NCI-H82 treated with DMSO at 0.1 percent for 48 hours (cell line): ENCODE measurements at regions not wholly inside any gene's neighbourhood (a gene's known extent, or its start where the extent isn't known, plus 50 kb on each side); places are given as distances from the start of the nearest gene placed in this dataset.

ENCODE experiments used
- DNase-seq: peaks from one replicate; lab custom pipeline; 2025; ENCODE audit not compliant: unreplicated experiment; lab: John Stamatoyannopoulos, UW

DNA sequence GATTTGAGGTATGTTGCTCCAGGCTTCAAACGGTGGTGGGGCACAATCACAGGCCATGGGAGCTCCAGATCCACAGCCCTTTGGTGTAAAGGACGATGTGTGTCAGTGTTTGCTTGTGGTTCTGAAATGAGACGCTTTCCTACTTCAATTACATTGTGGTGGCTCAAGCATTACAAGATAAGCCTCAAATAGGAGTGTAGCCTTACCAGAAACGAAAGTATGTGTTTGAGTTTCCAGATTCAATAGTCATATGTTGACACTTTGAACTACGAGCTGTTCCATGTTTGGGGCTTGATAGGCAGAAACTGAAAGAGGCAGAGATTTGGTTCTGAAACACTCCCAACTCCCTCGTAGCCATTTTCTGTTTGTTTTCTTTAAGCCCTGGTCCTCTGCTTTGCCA, 187.1 kb downstream of the MYLK4 start:
- DNase-seq: no peak

DNA sequence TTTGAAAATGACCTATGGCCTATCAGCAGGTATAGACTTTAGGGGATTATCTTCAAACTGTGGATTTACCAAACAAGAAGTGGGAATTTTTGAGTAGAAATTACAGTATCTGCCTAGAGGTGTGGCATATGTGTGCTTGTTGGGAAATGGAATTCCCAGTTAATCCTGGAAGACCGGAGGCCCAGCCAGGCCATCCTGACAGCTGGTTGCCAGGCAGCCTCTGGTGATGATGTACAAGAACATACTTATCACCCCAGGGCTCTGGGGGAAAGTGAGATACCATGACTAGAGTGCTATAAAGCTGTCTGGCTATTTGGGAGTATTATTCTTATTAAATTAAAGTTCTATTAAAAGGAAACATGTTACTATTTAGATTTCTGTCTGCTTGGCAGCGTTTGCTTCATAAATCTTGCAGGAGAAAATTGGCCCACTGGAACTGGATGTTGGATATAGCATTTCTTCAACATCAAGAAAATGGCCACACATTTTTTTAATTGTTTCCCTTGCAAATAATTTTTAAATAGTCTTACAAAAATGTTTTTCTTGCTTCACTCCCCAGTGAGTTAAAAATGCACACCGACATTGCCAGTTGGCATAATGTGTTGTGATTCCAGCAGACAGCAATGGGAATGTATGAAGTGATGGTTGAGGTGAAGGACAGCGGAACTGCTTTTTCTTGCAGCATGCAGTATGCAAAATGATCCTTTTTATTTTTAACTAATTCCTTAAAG, 187.8 kb downstream of the MYLK4 start:
- no peak for DNase-seq

DNA sequence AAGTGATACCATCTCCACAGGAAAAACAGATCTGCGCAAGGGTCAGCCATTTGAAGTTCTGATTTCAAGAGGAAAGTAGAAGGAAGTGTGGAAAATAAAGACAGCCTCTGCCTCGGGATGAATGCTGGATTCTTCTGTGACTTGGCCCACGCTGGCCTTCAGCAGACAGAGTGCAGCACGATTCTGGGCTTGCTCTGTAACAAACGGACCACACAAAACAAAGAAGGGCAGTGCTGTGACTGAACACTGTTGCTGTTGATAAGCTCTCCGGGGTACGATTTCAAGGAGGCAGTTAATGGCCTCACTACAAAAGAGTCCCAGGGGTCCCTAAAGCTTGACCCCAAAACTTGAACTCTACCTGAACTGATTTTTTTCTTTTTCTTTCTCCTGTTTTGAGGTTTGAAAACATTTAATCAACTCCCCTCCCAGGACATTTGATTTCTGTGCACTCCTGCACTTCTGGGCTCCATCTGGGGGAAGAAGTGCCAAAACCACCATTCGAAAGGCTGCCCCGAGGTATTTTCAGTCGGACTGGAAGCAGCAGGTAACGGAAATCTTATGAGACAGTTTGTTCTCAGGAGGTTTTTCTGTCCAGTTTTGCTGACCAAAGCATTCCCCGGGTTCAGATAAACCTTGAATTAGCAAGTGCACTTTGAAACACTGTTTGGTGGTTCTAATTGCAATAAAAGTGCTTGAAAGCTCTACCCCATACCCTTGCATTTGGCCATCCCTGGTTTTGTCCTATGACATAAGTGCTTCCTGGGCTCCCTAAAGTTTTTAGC, 189.6 kb downstream of the MYLK4 start:
- DNase-seq: no peak

DNA sequence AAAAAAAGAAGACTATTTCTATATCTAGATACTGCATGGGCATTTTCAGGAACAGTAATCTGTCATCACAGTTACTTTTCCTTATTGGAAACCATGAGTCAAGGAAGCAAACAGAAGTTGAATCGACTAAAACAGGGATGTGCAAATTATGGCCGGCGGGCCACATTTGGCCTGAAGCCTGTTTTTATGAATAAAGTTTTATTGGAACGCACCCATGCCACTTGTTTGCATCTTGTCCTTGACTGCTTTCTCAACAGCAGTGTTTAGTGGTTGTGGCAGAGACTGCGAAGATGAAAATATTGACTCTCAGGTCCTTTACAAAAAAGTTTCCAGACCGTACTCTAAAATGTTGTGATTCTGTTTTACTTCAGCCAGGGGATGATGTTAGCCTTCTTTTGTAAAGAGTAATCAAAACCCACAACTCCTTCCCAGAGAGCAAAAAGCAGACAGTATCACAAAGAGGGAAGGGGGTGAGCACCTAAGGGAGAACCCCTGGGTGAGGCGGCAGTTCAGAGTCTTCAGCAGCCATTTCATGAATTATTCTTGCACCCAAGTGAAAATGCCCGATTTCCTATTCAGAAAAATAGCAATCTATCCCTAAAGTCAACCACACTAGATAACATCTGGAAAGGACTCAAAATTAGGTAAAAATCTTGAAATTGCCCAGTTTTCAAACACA, 190.4 kb downstream of the MYLK4 start:
- DNase-seq: no peak

DNA sequence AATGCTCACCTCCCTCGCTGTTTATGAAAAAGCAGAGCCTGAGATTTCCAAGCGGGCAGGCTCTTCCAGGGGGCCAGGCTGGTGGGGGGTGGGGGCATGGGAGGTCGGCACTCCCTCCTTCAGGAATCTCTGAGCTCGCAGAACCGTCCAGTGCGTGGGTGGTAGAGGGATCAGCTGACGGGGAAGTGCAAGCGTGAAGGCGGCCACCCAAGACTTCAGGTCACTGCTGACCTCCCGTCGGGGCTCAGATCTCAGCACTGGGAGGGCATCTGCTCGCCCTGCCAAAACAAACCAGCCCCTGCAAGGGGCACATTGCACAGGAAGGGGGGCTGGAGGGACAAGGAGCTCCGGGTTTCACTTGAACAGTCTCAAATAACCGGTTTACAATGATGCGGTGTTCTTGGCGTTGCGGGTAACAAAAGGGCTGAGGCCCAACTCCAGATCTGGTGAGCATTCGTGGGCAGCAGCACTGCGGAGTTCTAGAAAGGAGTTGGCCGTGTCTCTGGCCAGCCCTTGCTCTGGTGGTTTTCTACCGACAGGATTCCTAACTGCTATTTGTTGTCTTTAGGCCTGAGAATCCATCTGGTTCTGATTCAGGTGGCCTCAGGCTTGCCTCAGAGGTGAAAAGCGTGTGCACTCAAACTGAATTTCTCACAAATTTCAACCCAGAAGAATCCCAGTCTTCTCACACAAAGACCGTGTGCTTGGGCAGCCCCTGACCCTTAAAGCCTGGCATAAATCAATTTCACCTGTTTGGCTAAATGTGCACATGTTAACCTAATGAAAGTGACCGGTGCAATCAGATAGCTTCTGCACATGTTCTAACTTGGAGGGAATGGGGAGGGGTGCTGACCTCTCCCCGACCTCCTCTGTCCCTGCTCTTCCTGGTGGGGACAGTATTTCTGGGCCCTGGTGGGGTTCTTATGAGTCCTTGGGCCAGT, 191.6 kb downstream of the MYLK4 start:
- no peak for DNase-seq

DNA sequence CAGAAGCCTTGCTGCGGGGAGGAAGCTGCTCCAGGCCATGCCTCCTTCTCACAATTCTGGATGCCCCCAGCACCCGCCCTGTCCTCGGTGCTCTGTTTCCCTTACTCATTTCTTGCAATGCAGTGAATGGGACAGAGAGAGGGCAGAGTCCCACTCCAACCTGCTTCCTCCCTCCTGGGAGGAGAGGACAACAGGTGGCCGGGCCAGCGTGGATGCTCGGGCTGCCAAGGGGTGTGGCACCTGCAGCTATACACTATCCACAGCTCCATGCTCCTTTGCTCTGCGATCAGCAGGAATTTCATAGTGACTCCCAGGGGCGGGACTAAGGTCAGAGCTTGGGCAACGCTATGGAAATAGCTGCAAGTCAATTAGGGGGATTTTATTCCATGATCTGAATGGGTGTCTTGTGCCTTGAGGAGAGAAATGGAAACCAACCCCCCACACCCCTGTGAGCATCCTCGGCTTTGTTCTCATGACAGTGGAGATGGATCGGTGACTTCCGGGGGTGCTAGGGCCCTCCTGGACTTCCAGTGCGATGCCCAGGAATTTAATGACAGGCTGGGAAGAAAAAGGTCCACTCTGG, 192.5 kb downstream of the MYLK4 start:
- DNase-seq: no peak

DNA sequence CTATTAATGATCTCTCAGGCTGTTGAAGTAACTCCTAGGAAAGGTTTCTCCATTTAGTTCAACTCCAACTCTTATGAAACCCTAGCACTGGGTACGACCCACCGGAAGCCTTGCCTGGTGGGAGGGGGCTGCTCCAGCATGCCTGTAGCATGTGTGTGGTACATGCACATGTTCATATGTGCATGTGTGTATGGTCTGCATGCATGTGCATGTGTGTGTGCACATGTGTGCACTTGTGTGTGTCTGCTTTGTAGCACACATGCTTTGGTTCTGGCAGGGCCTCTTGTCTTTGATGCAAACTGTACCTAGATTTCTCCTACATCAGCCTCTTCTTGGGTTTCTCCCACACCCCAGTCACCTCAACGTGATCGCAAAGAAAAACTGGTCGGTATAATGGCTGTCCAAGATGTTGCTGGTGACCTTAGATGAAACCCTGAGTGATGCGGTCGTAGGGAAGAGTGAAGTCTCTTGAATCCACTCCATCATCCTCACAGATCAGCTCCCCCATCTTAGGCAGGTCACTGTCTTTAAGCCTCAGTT, 193.5 kb downstream of the MYLK4 start:
- no peak for DNase-seq

DNA sequence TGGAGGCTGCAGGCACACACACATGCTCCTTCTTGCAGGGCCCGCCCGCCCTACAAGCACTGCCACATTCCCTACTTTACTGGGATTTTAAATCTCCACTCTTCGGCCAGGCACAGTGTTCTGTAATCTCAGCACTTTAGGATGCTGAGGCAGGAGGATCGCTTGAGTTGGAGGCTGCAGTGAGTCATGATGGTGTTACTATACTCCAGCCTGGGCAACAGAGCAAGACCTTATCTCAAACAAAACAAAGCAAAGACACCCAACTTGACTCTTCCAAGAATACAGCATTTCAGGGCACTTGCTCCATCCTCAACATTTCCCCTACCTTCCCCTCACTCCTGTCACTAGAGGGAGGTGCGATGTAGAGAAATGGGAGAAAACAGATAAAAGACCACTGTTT, 194.0 kb downstream of the MYLK4 start:
- no peak for DNase-seq

DNA sequence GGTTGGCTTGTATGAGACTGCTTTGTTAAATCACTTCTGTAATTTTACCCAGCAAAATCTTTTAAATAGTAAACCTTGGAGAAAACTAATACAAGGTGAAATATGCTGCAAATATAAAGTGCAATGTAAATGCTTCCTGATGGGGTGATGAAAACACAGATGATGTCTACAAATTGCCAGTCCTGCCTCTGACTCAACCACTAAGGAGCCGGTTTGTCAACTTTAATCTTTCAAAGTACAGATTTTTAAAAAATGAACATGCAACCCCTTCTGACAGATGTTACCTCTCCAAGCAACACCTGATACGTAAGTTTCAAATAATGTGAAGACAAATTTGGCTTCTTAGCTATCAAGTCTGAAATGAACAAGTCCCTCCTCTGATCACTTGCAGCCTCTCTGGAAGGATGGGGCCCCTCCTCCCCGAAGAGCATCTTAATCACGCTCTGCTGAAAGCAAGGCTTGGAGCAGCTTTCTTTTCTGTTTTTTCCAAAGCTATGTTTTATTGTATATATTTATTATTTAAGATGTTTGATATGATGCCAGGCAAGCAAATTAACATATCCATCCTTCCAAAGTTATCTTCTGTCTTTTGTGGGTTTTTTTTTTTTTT, 196.0 kb downstream of the MYLK4 start:
- DNase-seq: no peak

DNA sequence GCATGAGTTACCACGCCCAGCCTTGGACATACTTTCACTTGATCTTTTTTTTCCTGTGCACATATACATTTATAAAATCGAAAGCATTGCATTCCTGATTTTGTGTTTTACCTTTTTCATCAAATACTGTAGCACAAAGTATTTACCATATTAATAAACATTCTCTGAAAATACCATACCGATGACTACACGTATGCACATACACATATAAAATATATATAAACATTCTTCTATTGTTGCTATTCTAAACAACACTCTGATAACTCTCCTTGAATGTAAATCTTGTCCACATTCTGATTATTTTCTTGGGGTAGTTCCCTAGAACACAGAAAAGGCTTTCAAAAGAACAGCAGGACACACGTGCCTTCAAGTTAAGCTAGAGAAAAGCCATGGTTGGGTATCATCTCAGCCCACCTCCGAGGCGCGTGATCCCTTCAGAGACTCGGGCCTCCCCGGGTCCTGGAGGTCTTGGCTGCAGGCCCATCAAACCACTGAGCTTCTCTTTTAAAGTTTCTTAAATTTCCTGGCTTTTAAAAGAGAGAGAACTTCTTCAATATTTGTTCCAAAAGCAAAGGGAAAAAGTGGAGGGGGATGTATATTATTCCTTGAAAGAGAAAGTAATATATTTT, 198.1 kb downstream of the MYLK4 start:
- DNase-seq: no peak

DNA sequence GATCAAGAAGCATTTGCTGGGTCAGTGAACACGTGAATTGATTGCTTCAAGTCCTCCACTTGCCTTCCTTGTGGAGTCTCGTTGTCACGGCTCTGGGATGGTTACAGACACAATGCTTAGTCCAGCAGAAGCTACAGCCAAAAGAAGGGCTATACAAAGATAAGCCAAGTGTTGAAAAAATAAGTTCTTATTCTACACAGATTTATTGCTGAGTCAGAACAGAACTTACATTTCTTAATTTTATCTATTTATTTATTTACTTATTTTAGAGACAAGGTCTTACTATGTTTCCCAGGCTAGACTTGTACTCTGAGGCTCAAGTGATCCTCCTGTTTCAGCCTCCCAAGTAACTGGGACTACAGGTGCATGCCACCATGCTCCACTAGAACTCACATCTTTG, 199.0 kb downstream of the MYLK4 start:
- no peak for DNase-seq

DNA sequence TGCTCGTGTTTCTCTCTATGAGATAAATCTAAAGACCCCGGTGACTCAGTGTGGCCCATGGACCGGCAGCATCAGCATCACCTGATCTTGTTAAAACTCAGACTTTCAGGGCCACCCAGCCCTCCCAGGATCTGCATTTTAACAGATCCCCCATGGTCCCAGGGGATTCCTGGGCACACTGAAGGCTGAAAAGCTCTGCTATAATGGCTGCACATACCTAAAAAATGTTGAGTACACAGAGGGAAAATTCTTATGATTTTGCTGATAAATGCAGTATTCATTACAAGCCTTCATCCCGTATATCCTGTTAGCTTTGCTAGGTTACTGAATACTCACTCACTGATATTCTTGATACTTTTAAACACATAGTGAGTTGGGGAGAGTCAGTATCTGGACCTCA, 200.5 kb downstream of the MYLK4 start:
- DNase-seq: no peak

DNA sequence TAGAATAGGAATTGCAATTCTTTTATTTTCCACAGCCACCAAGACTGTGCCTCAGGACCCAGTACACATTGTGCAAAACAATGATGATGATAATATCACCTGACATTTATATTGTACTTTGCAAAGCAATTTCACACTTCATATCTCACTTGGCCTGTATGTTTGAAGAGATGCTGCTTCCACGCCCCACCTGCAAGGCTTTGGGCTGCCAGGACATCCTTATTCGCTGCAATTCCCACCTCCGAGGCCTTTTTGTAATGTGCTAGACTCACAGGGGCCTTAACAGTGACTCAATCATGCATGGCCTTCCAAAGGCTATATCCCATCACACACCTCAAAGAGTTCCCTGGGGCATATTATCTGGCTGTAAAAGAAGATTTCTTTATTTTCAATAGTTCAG, 200.9 kb downstream of the MYLK4 start:
- no peak for DNase-seq

DNA sequence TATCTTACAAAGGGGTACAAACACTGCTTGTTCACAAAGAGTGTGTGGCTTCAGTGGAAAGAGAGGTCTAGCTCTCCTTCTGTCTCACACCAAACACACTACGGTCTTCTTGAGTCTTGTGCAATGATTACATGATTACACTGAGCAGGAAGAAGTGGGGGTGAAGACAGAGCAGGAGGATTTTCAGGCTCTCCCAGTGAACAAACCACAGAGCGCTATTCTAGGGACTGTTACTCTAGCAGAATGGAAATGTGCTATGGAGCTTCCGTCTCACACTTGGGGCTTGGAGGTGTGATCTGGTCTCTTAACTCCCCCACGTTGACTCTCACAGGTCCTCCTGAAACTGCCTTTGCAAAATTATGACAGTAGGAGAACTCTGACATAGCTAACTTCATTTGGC, 203.4 kb downstream of the MYLK4 start:
- no peak for DNase-seq

DNA sequence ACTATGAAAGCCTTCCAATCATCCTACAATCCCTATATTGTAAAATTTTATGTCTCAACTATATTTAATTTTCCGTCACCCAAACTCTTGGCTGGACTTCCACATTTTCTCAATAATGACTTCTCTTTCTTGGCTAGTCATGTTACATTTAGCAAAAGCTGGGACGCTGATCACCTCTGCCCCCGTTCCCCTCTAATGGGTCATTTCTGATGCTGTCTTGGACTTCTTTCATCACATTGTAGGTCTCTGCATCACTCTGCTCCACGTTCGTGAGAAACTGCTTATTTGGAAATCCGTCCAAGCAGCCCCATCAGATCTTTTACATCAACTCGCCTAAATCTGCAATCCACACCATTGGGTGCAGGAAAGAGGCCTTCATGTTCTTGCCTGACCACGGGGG, 203.8 kb downstream of the MYLK4 start:
- DNase-seq: no peak

DNA sequence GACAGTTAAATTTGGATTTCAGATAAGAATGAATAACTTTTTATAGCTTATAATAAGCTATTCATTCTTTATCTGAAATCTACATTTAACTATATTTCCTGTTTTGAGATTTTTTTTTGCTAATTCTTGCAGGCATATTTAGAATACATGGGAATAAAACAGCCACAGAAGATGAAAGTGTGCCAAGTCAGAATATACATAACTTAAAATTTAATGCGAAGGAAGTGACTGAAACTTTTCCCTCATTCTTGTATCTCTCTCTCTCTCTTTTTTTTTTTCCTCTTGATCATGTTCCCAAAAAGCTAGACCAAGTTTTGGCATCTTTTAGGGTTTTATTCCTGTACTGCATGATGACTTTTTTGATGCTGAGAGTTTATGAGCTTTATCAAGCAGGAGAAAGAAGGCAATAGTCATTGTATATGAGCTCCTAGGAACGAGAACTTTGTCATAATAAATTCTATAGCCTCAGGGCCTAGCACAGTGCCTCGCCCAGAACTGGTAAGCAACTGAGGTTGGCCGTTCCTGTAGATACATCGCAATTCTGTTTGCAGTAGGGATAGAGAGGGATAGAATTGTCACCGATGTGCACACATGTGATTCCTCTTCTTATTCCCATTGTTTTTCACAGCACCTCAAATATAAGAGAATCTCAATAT, 205.2 kb downstream of the MYLK4 start:
- DNase-seq: no peak

DNA sequence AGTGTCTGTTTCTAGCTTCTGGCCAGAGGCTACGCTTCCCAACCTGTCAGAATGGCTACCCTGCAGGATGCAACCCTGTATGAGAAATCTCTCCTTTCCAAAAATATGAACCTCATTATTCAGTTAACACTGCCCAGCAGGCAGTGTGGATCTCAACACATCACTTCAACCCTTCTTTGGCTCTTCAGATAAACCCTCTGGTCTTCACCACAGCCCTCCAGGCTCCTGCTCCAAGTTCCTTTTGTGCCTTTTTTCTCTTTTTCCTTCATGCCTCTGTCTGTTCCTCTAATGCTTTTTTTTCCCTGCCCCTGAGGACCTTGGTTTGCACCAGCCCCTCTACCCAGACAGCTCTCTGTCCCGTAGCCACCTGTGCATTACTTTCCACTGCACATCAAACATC, 207.4 kb downstream of the MYLK4 start:
- no peak for DNase-seq

DNA sequence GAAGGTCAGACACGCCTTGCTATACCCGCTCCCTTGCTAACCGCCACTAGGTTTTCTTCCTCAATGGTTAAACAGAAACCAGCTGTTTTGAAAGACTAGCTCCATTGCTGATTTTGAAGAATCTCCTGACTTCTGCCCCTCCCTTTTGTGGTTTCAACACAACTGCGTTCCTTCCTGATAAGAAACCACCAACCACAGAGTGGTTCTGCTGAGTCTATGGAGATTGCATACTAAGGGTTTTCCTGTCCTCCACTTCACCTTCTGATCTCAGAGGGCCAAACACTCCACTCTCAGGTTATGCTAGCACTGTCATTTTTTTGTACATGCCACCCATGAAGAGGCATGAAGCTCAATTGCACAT, 207.9 kb downstream of the MYLK4 start:
- no peak for DNase-seq
